WTC11 (cell line): ENCODE measurements at regions not wholly inside any gene's neighbourhood (a gene's known extent, or its start where the extent isn't known, plus 50 kb on each side); places are given as distances from the start of the nearest gene placed in this dataset.

Experiments
- ATAC-seq: fragments of 200-7000 bp; cut with Tn5 transposase; 2 replicates; pipeline ENCODE4 v1.10.0; 2021; ENCODE audit warnings: mild to moderate bottlenecking, moderate library complexity
- CTCF ChIA-PET: fragments of 300-600 bp; sonication (Branson Sonifier 250); formaldehyde crosslinking; loops from one replicate; lab custom pipeline; 2021; ENCODE audit warnings: antibody characterized with exemption; lab: Charles Lee
- POLR2A ChIA-PET: fragments of 350-600 bp; sonication (Branson Sonifier 250); formaldehyde crosslinking; loops from one replicate; lab custom pipeline; 2021; ENCODE audit warnings: antibody characterized with exemption; lab: Charles Lee
- DNase-seq: peaks from one replicate; pipeline ENCODE4 v3.0.0; 2021; ENCODE audit warnings: low spot score
- H3K27ac Mint-ChIP-seq: 2 replicates; pipeline ENCODE4 v1.8.0; 2021; ENCODE audit warnings: mixed read lengths
- H3K27me3 Mint-ChIP-seq: 2 replicates; pipeline ENCODE4 v1.8.0; 2021; ENCODE audit warnings: low read depth, mild to moderate bottlenecking, moderate library complexity, mixed read lengths
- H3K36me3 Mint-ChIP-seq: 2 replicates; pipeline ENCODE4 v1.8.0; 2021; ENCODE audit warnings: mixed read lengths
- H3K4me1 Mint-ChIP-seq: 2 replicates; pipeline ENCODE4 v1.8.0; 2022; ENCODE audit warnings: mixed read lengths
- H3K4me3 Mint-ChIP-seq: 2 replicates; pipeline ENCODE4 v1.8.0; 2021; ENCODE audit warnings: mild to moderate bottlenecking, moderate library complexity, mixed read lengths
- H3K9me3 Mint-ChIP-seq: 2 replicates; pipeline ENCODE4 v1.8.0; 2021; ENCODE audit warnings: mixed read lengths
- ATF1 ChIP-seq: sonication (generic); formaldehyde crosslinking; IDR thresholded peaks from 2 replicates; pipeline ENCODE4 v1.8.1; 2023; ENCODE audit warnings: mild to moderate bottlenecking, moderate library complexity, missing genetic modification reagents
- ATF6 ChIP-seq: sonication (generic); formaldehyde crosslinking; IDR thresholded peaks from 2 replicates; pipeline ENCODE4 v1.8.1; 2023; ENCODE audit warnings: mild to moderate bottlenecking, missing genetic modification reagents
- CREB1 ChIP-seq: sonication (generic); formaldehyde crosslinking; IDR thresholded peaks from 2 replicates; pipeline ENCODE4 v1.8.0; 2023; ENCODE audit warnings: mild to moderate bottlenecking, missing genetic modification reagents
- CREM ChIP-seq: sonication (generic); formaldehyde crosslinking; IDR thresholded peaks from 2 replicates; pipeline ENCODE4 v1.8.1; 2022; ENCODE audit warnings: mild to moderate bottlenecking, missing genetic modification reagents, moderate library complexity
- EMX1 ChIP-seq: fragments of 250-450 bp; sonication (Bioruptor Pico); IDR thresholded peaks from 2 replicates; pipeline ENCODE4 v1.8.0; 2021; ENCODE audit warnings: mild to moderate bottlenecking
- ERG ChIP-seq: fragments of 250-450 bp; sonication (Bioruptor Pico); IDR thresholded peaks from 2 replicates; pipeline ENCODE4 v1.8.0; 2021; ENCODE audit warnings: mild to moderate bottlenecking
- ETV6 ChIP-seq: sonication (generic); formaldehyde crosslinking; IDR thresholded peaks from 2 replicates; pipeline ENCODE4 v1.8.1; 2022; ENCODE audit warnings: mild to moderate bottlenecking, missing genetic modification reagents
- FOXP1 ChIP-seq: sonication (generic); formaldehyde crosslinking; IDR thresholded peaks from 2 replicates; pipeline ENCODE4 v1.8.0; 2022; ENCODE audit warnings: missing genetic modification reagents, mild to moderate bottlenecking, moderate library complexity, borderline replicate concordance
- FOXP4 ChIP-seq: sonication (generic); formaldehyde crosslinking; IDR thresholded peaks from 2 replicates; pipeline ENCODE4 v1.8.0; 2022; ENCODE audit warnings: mild to moderate bottlenecking, missing genetic modification reagents
- HMGA2 ChIP-seq: fragments of 250-450 bp; sonication (Bioruptor Pico); IDR thresholded peaks from 2 replicates; pipeline ENCODE4 v1.4.0; 2021; ENCODE audit warnings: mild to moderate bottlenecking, moderate library complexity
- KAT7 ChIP-seq: sonication (generic); formaldehyde crosslinking; IDR thresholded peaks from 2 replicates; pipeline ENCODE4 v1.8.1; 2023; ENCODE audit warnings: missing genetic modification reagents, mild to moderate bottlenecking, borderline replicate concordance
- NFATC4 ChIP-seq: fragments of 250-450 bp; sonication (Bioruptor Pico); IDR thresholded peaks from 2 replicates; pipeline ENCODE4 v1.9.0; 2021; ENCODE audit warnings: mild to moderate bottlenecking
- NFE2L1 ChIP-seq: sonication (generic); formaldehyde crosslinking; IDR thresholded peaks from 2 replicates; pipeline ENCODE4 v1.8.1; 2023; ENCODE audit warnings: missing genetic modification reagents
- NR1H2 ChIP-seq: sonication (generic); formaldehyde crosslinking; IDR thresholded peaks from 2 replicates; pipeline ENCODE4 v1.9.0; 2021; ENCODE audit warnings: mild to moderate bottlenecking, moderate library complexity, missing genetic modification reagents
- NR2C2 ChIP-seq: sonication (generic); formaldehyde crosslinking; IDR thresholded peaks from 2 replicates; pipeline ENCODE4 v1.8.0; 2022; ENCODE audit warnings: mild to moderate bottlenecking, missing genetic modification reagents
- OVOL2 ChIP-seq: fragments of 250-450 bp; sonication (Bioruptor Pico); IDR thresholded peaks from 2 replicates; pipeline ENCODE4 v1.9.0; 2021; ENCODE audit warnings: mild to moderate bottlenecking, borderline replicate concordance
- PRRX2 ChIP-seq: fragments of 250-450 bp; sonication (Bioruptor Pico); IDR thresholded peaks from 2 replicates; pipeline ENCODE4 v1.8.0; 2021; ENCODE audit warnings: mild to moderate bottlenecking
- RELA ChIP-seq: sonication (generic); formaldehyde crosslinking; IDR thresholded peaks from 2 replicates; pipeline ENCODE4 v1.8.1; 2022; ENCODE audit warnings: missing genetic modification reagents, mild to moderate bottlenecking, borderline replicate concordance
- SMAD3 ChIP-seq: sonication (generic); formaldehyde crosslinking; IDR thresholded peaks from 2 replicates; pipeline ENCODE4 v1.8.0; 2022; ENCODE audit warnings: missing genetic modification reagents, mild to moderate bottlenecking, borderline replicate concordance
- ZBTB43 ChIP-seq: sonication (generic); formaldehyde crosslinking; IDR thresholded peaks from 2 replicates; pipeline ENCODE4 v1.8.1; 2023; ENCODE audit warnings: mild to moderate bottlenecking, missing genetic modification reagents
- ZNF121 ChIP-seq: sonication (generic); formaldehyde crosslinking; IDR thresholded peaks from 2 replicates; pipeline ENCODE4 v1.8.0; 2023; ENCODE audit warnings: missing genetic modification reagents
- ZNF138 ChIP-seq: sonication (generic); formaldehyde crosslinking; conservative IDR thresholded peaks from 2 replicates; pipeline ENCODE4 v1.8.1; 2022; ENCODE audit warnings: mild to moderate bottlenecking, moderate library complexity, missing genetic modification reagents
- ZNF423 ChIP-seq: fragments of 250-450 bp; sonication (Bioruptor Pico); IDR thresholded peaks from 2 replicates; pipeline ENCODE4 v2.1.2; 2022; ENCODE audit warnings: mild to moderate bottlenecking, moderate library complexity
- TF ChIP-seq, protein P1 (sequence below): fragments of 250-450 bp; sonication (Bioruptor Pico); IDR thresholded peaks from 2 replicates; pipeline ENCODE4 v1.9.0; 2021; ENCODE audit warnings: mild to moderate bottlenecking, borderline replicate concordance
- TF ChIP-seq, protein P2 (sequence below): sonication (generic); formaldehyde crosslinking; IDR thresholded peaks from 2 replicates; pipeline ENCODE4 v1.8.0; 2022; ENCODE audit warnings: mild to moderate bottlenecking, missing genetic modification reagents

DNA sequence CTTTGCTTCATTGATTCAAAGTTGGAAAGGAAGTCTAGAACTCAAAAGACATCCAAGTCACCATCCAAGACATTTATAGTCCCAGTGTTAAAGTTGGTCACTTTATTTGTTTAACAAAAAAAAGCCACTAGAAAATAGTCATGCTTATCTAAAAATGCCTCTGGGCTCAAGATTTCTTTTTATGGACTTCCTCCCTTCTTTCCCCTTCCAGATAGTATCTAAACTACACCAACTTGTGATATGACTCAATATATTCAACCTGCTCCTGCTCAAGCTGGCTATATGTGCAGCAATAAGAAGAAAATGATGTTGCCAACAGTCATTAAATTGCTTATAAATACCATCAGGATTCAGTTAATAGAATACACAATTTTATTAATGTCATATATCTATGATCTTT is 1177.1 kb downstream of the FLRT2 start:
- TF ChIP-seq ZNF121 (CRISPR knock-in tag) (no peak), NR2C2 (CRISPR knock-in tag) (no peak)
- TF ChIP-seq, all 79 proteins: peak for 0
- H3K27ac Mint-ChIP-seq, result no peak overlapping the region
- ChIA-PET CTCF (no interaction called here), POLR2A (no interaction called here)
- ATAC-seq (no peak), DNase-seq (no peak)
- peaks cover 2% of the 10 kb centered on the region for H3K36me3 Mint-ChIP-seq
- peaks cover under 1% of the 10 kb centered on the region; the same call in 1 of the 2 replicates for H3K4me1 Mint-ChIP-seq
- H3K4me3 Mint-ChIP-seq, result no peak overlapping the region
- H3K27me3 Mint-ChIP-seq, result no peaks in the 10 kb centered on the region
- H3K9me3 Mint-ChIP-seq, result peaks cover 15% of the 10 kb centered on the region

DNA sequence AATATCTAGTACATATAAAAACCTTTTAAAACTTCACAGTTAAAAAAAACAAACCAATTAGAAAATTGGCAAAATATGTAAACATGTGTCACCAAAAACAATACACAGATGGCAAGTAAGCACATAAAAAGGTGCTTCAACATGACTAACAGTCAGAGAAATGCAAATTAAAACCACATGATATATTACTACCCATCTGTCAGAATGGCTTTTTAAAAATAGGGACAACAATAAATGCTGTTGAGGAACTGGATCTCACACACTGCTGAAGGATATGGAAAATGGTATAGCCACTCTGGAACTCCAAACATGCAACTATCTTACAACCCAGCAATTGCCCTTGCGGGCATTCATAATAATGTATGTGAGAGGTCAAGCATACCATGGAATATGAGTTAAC is 1153.6 kb downstream of the FLRT2 start:
- Mint-ChIP-seq H3K27ac (no peak overlapping the region), H3K9me3 (no peaks in the 10 kb centered on the region), H3K4me3 (no peak overlapping the region), H3K4me1 (no peaks in the 10 kb centered on the region), H3K36me3 (no peaks in the 10 kb centered on the region), H3K27me3 (no peaks in the 10 kb centered on the region; the same call in 1 of the 2 replicates)
- ATAC-seq, result no peak
- no peak for DNase-seq
- ChIA-PET CTCF (no interaction called here), POLR2A (no interaction called here)
- TF ChIP-seq ATF1 (no peak), ZNF138 (CRISPR knock-in tag) (no peak), FOXP4 (no peak), RELA (CRISPR knock-in tag) (no peak), FOXP1 (no peak), ZNF121 (CRISPR knock-in tag) (no peak), EMX1 (no peak), NR1H2 (CRISPR knock-in tag) (no peak), ETV6 (no peak), CREM (CRISPR knock-in tag) (no peak), ZBTB43 (CRISPR knock-in tag) (no peak), PRRX2 (CRISPR knock-in tag) (no peak), KAT7 (no peak), SMAD3 (no peak)
- TF ChIP-seq, protein P1, sequence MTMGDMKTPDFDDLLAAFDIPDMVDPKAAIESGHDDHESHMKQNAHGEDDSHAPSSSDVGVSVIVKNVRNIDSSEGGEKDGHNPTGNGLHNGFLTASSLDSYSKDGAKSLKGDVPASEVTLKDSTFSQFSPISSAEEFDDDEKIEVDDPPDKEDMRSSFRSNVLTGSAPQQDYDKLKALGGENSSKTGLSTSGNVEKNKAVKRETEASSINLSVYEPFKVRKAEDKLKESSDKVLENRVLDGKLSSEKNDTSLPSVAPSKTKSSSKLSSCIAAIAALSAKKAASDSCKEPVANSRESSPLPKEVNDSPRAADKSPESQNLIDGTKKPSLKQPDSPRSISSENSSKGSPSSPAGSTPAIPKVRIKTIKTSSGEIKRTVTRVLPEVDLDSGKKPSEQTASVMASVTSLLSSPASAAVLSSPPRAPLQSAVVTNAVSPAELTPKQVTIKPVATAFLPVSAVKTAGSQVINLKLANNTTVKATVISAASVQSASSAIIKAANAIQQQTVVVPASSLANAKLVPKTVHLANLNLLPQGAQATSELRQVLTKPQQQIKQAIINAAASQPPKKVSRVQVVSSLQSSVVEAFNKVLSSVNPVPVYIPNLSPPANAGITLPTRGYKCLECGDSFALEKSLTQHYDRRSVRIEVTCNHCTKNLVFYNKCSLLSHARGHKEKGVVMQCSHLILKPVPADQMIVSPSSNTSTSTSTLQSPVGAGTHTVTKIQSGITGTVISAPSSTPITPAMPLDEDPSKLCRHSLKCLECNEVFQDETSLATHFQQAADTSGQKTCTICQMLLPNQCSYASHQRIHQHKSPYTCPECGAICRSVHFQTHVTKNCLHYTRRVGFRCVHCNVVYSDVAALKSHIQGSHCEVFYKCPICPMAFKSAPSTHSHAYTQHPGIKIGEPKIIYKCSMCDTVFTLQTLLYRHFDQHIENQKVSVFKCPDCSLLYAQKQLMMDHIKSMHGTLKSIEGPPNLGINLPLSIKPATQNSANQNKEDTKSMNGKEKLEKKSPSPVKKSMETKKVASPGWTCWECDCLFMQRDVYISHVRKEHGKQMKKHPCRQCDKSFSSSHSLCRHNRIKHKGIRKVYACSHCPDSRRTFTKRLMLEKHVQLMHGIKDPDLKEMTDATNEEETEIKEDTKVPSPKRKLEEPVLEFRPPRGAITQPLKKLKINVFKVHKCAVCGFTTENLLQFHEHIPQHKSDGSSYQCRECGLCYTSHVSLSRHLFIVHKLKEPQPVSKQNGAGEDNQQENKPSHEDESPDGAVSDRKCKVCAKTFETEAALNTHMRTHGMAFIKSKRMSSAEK, result no peak

DNA sequence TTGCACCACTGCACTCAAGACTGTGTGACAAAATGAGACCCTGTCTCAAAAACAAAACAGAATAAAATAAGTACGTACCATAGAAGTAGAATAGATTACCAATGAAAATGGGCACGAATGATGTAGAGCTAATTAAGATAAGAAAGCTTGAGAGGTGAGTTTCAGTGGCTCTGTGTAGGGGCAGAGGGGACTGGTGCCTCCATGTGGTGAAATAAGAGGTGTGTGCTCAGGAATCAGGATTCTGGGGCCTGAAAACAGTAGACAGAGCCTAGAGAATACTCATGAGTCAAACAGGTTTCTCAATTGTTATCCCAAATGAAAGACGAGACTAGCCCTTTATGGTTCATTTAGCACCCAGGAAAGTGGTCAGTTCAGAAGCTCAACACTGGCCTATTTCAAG is 1145.1 kb downstream of the FLRT2 start:
- peaks cover 23% of the 10 kb centered on the region for H3K4me1 Mint-ChIP-seq
- ChIA-PET POLR2A (interaction anchor here (0.8 kb wide), 1 partner anchor 940 kb away, joined by 3 read pairs; no protein-coding TSS in a partner anchor), CTCF (interaction anchor here (0.6 kb wide), 1 partner anchor 319 kb away, joined by 6 read pairs; no protein-coding TSS in a partner anchor)
- ATAC-seq (peak; percentile 93), DNase-seq (no peak)
- H3K27ac Mint-ChIP-seq, result no peak overlapping the region
- no peaks in the 10 kb centered on the region for H3K27me3 Mint-ChIP-seq
- H3K36me3 Mint-ChIP-seq, result no peaks in the 10 kb centered on the region
- H3K4me3 Mint-ChIP-seq, result no peak overlapping the region
- H3K9me3 Mint-ChIP-seq, result no peaks in the 10 kb centered on the region
- no peak for TF ChIP-seq CREB1 (CRISPR knock-in tag)
- TF ChIP-seq OVOL2 (CRISPR knock-in tag), result no peak
- no peak for TF ChIP-seq ATF6 (CRISPR knock-in tag)
- TF ChIP-seq EMX1, result no peak
- TF ChIP-seq NFATC4, result no peak
- TF ChIP-seq, protein P2, sequence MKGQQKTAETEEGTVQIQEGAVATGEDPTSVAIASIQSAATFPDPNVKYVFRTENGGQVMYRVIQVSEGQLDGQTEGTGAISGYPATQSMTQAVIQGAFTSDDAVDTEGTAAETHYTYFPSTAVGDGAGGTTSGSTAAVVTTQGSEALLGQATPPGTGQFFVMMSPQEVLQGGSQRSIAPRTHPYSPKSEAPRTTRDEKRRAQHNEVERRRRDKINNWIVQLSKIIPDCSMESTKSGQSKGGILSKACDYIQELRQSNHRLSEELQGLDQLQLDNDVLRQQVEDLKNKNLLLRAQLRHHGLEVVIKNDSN (CRISPR knock-in tag), result no peak
- no peak for TF ChIP-seq ERG (CRISPR knock-in tag)
- no peak for TF ChIP-seq ZNF423 (CRISPR knock-in tag)
- no peak for TF ChIP-seq HMGA2 (CRISPR knock-in tag)
- no peak for TF ChIP-seq NFE2L1
